HG02852 (cell line): ENCODE measurements at regions not wholly inside any gene's neighbourhood (a gene's known extent, or its start where the extent isn't known, plus 50 kb on each side); places are given as distances from the start of the nearest gene placed in this dataset.
"Not testable (repeated sequence)": the region's sequence is repeated elsewhere in the genome, so short reads cannot be mapped to it uniquely, and the experiment has no call there.

Experiments
- ATAC-seq: cut with Tn5 transposase; IDR thresholded peaks from one replicate; pipeline ENCODE4 v1.9.1; 2021; ENCODE audit warnings: mild to moderate bottlenecking, moderate library complexity; ENCODE audit not compliant: unreplicated experiment

DNA sequence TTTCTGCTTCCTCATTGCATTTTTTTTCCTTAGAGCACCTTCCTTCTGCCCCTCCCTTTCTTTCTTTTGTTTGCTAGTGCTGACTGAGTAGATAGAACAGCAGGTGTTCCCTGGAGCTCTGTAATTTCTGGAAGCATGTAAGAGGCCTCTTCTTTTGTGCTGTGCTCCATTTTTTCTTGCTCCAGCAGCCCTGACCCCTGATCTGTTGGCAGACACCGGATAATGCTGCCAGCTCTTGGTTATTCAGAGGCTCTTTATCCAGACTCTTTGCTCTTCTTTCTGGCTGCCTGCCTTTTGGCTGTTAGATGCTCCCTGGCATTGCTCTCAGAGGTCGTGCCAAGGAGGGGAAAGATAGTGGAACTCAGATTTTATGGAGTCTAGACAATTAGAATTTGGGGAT, 104.4 kb upstream of the RBMS3 start:
- ATAC-seq: no peak

DNA sequence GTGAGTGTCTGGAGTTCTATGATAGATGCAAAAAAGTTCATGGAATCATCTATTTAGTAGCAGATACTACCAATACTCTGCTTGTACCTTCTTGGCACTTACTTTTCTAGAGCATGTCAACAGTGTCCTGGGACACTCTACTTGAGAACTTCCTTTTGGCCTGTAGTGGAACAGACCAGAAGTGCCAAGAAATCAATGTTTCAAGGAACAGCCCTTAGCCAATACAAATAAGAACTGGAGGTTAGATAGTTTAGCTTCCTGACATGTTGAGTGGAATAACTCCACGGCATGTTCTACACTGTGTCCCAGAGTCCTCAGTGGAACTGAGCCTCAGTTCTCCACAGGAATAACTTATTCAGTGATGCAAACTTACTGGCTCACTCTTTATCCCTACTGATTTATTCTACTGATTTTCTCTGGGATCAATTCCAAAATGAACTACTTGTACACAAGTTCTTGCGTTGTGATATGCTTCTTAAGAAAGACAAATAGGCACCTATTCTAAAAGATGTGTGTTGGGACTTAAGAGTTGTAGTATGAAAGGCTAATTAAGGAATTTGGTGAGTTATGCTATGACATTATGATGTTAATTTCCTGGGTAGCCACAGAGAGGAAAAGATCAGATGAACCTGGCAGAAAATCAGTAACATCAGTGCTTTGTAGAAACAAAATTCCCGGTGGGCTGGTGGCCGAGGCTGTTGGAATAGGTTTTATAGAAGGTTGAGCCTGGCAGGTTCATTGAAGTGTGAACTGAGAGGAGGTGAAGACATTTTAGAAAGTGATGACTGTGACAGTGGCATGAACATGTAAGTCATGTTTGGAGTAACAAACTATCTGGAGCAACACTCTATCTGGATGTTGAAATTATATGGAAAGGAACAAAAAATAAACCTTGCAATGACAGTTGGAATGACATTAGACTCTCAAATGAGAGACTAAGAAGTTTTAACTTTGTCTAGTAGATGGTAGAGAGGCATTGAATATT, 101.8 kb upstream of the RBMS3 start:
- ATAC-seq: no peak

DNA sequence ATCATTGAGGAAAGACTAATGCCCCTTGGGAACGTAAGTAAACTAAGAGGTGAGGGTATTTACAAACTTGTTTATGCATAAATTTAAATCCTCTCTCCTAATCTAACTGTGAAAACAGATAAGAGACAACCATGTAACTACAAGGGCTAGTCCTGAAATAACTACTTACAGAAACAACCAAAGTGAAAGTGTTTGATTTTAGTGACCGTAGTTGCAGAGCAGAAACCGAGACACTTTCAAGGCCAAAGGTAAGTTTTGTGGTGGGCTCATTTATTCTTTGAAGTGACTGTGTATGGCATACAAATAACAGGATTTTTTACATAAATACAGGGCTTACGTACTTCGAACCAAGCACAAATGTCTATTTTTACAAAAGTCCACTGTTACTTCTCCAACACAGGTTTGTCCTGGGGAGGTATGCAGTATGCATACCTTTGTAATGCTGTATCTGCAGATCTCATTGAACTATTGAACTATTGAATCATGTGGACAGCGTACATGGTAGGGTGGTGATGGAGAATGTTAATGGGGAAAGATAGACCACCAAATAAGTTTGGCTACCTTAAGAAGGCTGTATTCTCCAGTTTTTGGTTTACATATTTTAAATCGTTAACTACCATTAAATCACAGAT, 99.6 kb upstream of the RBMS3 start:
- ATAC-seq: peak; percentile 78

DNA sequence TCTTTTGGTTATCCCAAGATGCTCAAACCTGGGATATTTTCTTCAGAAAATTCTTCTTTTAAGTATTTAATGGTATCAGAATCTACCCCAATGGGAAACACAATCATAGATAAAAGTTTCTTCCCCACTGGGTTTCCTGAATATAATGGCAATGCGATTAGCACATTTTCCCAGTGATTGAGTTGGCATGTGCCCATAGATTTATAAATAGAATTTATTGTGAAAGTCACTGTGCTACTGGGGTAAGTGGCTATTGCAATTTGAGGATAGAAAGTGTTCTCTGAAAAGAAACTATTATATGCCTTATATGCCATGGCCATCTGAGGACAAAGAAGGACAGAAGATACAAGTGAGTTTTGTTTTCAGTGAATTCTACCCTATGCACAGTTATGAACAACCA, 99.0 kb upstream of the RBMS3 start:
- ATAC-seq: no peak

DNA sequence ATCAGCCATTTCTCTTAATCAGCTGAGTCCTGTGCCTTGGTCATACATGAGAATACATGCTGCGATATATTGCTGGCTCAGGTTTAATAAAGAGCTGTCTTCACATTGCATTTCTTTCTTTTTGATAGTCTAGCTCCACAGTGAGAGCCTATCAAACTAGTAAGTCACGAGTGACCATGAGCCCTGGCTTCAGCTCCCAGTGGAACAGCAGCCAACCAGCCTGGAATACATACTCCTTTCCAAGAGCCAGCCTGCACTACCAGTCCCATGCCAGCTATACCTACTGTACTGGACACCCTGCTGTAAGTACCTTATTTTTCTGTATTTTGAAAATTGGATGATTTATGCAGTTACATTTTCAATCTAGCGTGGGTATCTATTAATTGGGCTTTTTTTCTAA, 98.0 kb upstream of the RBMS3 start:
- ATAC-seq: not testable (repeated sequence)

DNA sequence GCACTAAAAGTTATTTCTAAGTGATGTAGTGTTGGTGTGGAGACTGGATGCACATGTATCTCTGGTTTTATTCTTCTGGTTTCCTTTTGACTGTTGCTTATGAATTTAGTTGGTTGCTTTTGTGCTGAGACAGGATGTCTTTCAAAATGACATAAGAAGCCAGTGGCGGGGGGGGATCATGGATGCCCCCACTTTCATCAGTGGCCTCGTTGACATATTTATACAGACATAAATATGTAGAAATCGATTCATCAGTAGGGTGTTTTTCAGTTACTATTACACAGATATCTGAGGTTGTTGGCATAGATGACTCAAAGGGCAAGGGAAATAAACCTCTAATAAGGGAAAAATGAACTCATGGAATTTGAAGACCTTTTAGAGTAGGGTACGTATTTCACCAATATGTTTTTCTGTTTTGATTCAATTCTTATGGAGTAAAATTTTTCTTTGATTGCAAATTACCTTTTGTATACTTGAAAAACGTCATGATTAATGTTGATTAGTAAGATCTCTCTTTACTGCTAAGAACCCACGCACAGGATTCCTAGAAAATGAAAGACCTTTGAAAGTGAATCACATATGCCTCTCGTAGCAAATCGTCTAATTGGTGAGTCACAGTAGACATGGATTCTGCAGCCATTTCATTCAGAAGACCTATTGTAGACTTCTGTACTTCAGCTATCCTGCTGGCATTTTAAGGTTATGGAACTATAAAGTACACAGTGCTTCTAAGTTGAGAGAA, 97.4 kb upstream of the RBMS3 start:
- ATAC-seq: no peak

DNA sequence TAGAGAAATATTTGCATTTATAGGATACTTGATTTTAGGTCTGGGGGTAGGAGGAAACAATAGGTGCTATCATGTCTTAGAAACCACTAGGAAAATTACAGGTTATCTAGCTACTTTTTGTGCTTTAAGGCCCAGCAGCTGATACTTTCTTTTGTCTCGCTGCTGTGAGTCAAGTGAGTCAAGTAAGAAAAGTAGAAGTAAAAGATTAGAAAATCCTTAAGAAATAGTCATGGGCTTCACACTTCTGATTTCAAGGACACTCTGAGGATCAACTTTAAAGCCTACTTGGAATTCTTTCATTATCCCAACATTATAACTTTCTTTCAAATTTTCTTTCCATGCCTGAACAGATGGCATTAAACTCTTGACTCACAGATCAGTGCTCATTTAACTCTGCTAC, 95.2 kb upstream of the RBMS3 start:
- ATAC-seq: no peak

DNA sequence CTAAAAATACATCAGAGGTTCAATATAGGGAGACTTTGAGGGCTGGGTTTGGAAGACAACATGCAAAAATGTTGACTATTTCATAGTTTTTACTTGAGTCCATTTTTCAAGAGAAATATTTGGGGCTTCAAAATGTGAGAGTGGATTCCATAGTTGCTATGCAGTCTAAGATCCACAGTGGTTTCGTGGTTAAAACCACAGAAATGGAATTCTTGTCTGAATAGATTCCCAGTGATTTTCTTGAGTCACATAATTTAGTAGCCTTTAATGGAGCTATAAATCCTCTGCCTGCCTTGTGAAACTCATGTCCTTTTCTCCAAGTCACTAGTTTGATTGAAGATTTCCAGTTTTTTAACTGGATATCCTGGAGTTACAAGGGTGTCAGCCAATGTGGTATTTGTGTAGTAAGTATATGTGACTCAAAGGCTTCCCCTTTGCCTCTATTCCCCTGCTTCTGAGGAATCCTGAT, 94.7 kb upstream of the RBMS3 start:
- ATAC-seq: no peak

DNA sequence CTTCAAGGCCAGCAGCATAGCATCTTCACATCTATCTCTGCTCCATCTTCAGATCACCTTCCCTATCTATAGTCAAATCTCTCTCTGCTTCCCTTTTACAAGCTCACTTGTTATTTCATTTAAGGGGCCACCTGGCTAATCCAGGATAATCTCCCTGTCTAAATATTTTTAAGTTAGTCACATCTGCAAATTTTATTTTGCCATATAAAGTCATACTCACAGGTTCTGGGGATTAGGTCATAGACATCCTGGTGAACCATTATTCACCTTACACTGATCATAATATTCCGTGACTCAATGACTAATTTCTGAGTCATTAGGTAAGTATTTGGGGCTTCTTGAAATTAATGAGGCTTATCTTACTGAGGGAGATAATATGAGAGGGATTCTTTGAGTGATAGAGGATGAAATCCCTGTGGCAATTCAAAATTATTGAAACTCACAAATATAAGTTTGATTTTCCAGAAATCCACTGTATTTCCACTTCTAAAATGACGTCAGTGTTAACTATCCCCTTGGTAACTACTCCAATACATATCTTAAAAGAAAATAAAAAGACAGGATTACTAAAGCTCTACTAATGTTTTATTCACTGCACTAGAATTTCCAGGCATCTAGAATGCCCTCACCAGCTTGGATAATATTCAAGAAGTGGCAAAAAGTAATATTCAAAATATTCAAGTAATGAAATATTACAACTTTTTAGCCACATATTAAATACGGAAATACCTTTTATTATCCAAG, 93.7 kb upstream of the RBMS3 start:
- ATAC-seq: no peak

DNA sequence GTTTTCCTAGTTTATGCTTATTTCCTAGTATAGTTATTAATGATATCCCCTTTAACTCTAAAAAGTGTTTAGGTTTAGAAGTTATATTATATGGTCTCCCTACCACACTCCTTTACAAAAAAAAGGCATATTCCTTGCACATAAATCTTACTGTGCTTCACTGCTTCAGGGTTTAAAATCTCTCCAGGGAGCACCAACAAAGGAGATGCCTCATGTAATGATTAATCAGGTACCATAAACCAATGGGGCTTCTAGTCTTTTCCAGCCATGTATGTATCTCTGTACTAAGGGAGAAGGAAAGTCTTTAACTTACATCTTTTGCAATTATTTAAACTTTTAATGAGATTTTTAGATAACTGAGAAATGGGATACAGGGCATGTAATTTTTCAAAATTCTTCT, 91.5 kb upstream of the RBMS3 start:
- ATAC-seq: no peak

DNA sequence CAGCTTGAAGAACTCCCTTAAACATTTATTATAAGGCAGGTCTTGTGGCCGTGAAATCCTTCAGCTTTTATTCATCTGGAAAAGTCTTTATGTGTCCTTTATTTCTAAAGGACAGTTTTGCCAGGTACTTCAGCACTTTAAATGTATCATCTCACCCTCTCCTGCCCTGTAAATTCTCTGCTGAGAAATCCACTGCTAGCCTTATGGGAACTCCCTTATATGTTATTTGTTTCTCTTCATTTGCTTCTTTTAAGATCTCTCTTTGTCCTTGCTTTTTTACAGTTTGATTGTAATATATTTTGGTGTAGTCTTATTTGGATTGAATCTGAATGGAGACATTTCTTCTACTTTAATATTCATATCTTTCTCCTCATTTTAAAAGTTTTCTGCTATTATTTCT, 86.7 kb upstream of the RBMS3 start:
- ATAC-seq: no peak

DNA sequence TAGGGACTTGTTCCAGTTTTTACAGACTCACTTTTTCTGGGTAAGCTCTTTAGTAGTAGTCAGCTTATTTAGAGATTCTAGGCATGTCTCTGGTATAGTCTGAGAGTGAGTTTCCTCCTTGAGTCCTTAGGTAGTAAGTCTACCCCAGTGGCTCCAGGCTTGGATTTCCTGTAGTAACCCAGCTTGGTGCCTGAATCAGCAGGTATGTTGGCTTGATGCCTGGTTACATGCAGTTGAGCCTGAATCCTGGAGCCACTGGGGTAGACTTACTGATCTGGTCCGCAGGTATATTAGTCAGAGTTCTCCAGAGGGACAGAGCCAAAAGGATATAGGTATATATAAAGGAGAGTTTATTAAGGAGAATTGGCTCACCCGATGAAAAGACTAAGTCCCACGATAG, 85.8 kb upstream of the RBMS3 start:
- ATAC-seq: no peak

DNA sequence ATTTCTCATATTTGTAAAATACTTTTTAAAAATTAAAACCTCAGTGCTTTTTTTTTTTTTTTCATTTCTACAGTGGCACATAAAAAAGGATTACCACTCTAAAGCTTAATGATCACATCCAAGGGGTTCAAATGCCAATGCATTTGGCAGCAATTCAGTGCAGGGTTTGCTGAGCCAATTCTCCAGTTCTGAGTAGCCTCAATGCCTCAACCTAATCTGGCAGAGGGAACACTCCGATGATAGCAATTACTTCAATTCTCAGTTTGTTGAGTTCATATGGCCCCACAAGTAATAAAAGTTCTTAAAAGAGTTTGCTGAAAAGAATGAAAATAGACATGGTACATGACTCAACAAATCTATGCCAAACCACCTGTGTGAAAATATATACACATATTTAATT, 79.3 kb upstream of the RBMS3 start:
- ATAC-seq: no peak

DNA sequence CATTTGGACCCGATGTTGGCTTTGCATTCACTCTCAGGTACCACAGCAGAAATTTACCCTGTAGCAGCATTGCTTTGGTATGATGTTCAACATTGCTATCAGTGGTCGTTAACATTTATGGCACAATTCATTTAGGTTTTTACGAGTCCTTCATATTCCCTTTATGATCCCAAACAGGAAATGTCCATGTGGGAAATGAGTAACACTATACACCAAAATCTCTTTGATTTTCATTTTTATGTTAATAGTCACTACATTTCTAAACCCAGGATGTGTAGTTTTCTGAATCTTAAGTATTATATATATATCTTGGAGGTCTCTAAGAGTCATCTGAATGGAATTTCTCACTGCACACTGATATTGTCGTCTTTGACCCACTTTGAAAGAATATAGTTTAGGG, 78.5 kb upstream of the RBMS3 start:
- ATAC-seq: no peak

DNA sequence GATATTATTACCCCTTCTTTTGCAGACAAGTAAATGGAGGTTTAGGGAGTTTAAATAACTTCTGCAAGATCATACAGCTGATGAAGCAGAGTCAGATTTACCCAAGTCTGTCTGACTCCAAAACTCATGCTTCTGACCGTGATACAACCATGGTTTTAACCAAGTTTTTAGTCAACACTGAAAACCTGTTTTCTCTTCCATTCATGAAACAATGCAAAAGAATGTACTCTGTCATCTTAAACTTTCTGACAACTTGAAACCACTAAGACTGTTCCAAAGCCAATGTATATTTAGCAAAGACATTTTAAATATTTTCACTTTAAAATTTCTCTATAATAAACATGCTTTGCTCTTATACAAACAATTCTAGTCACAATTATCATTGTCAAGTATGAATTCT, 77.0 kb upstream of the RBMS3 start:
- ATAC-seq: no peak

DNA sequence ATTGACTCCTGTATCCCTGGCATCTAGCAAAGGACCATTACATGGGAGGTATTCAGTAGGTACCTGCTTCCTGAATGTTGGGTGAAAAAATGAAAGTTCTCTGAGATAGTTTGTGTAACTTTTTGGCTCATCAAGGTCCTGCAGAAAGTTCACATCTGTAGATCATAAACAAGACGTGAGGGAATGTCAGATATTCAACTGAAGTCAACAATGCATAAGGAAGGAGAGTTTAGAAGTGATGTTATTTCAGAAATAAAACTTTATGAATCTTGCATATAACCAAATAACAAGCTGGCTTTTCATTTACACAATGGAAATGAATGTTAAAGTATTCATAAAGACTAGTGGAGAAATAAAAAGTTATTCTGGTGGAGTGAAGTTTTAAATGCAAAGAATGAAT, 73.4 kb upstream of the RBMS3 start:
- no peak for ATAC-seq

DNA sequence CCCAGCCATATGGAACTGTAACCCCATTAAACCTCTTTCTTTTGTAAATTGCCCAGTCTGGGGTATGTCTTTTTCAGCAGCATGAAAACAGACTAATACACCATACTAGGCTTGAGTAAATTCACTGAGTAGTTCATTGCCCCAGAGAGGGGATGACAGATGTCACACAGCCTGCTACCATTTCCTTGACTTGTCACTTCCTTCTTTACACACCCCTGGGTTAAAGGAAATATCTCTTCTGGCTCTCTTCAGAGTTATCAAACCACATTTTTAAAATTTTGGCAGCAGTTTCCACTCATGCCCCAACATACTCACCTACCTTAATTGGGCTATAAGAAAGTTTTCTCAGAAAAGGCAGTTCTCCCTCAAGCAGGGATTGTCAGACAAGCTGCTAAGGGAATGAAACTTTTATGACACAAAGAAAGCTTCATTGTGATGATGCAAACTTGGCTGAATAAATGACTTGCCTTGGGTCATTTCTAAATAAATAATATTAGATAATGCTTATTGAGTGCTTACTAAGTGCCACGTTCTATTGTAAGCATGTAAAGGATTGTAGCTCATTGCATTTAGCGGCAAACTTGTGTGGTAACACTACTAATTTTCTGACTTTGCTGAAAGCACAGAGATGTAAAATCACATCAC, 68.0 kb upstream of the RBMS3 start:
- no peak for ATAC-seq

DNA sequence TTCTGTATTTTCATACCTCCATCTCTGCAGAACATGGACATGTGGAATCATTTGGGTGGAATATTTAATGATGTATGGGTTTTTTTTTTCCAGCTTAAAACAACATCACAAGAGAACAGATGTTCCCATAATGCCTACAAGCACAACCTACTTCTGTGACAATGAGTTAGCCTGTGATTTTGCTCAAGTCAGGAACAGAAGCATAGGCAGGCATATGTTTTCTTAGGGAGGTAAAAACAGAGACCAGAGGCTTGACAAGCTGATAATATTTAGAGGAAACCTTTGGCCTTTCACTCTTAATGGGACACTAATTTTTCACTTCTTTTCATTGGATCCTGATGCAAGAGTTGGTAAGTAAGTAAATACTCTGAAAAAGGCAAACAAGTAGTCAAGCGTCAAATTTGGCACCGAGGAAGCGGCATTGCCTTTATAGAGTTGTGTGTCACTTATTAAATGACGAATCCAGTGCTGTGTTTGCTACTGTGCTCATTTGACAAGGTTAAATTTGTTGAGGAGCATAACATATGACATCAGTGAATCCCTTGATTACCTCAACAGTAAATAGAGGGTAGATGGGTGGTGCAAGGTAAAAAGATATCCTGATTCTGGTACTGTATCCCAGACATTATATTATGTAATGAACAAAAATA, 66.7 kb upstream of the RBMS3 start:
- ATAC-seq: no peak

DNA sequence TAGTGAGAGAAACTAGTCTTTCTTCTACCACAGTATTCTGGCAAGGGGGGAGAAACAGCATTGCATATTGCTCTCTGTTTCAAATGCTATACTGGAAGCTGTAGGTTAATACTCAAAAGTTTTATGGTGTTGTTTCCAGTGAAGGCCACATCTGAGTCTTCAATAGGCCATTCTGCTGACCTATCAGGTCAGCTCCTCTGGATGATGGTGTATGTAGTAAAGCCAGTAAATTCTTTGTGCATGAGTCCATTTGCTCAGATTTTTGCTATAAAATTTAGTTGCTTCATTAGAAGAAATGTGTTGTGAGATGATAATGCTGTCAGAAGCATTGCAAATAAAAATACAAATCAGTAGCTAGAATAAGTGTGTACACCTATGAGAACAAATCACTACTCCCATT, 64.9 kb upstream of the RBMS3 start:
- ATAC-seq: no peak

DNA sequence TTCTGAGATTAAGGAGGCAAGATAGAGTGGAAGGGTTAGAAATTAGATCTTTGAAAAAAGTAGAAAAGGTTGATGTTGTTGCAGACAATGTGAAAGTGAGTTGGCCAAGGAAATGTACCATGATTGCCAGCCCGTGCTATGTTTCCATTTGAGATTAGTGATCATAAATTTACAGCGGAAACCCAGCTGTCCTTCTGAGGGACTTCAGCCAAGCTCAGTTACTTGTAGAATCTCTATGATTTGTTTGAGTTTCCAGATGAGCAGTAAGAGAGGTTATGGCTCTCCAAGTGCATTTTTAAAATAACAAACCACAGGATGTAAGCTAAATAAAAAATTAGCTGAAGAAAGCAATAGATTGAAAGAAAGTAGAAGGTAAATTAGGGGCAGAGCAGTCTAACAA, 54.2 kb upstream of the RBMS3 start:
- no peak for ATAC-seq
